ENCODE measurements at regions not wholly inside any gene's neighbourhood (a gene's known extent, or its start where the extent isn't known, plus 50 kb on each side); places are given as distances from the start of the nearest gene placed in this dataset.

GRCh38 chr6:19723545-19723944, 113.6 kb upstream of the ID4 start:
- no peak for TF ChIP-seq CTCF (IDR thresholded peaks at IDR 0.05; ENCODE audit: low read depth, low read length)
- TF ChIP-seq POLR2A (IDR thresholded peaks at IDR 0.05; ENCODE audit: extremely low read depth, insufficient read length): no peak
- TF ChIP-seq MYC (IDR thresholded peaks at IDR 0.05; ENCODE audit: low read depth, low read length): no peak
